Retina (tissue), 1 donor: ENCODE measurements at regions not wholly inside any gene's neighbourhood (a gene's known extent, or its start where the extent isn't known, plus 50 kb on each side); places are given as distances from the start of the nearest gene placed in this dataset.

Experiments used
- DNase-seq: peaks from one replicate; pipeline ENCODE4 v3.0.0-alpha.2; 2016

DNA sequence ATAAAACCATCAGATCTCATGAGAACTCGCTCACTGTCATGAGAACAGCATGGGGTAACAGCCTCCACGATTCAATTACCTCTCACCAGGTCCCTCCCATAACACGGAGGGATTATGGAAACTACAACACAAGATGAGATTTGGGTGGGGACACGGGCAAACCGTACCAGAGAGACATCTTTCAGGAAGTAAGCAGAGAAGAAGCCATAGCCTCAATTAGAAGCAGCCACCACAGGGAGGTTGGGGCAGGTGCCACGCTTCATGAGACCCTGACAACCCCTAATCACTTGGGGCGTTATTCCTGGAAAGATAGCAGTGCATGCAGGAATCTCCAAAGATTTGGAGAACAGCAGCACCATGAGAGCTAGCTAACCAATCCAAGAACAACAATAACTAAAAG, 52.9 kb upstream of the SIRPG start:
- DNase-seq = no peak

DNA sequence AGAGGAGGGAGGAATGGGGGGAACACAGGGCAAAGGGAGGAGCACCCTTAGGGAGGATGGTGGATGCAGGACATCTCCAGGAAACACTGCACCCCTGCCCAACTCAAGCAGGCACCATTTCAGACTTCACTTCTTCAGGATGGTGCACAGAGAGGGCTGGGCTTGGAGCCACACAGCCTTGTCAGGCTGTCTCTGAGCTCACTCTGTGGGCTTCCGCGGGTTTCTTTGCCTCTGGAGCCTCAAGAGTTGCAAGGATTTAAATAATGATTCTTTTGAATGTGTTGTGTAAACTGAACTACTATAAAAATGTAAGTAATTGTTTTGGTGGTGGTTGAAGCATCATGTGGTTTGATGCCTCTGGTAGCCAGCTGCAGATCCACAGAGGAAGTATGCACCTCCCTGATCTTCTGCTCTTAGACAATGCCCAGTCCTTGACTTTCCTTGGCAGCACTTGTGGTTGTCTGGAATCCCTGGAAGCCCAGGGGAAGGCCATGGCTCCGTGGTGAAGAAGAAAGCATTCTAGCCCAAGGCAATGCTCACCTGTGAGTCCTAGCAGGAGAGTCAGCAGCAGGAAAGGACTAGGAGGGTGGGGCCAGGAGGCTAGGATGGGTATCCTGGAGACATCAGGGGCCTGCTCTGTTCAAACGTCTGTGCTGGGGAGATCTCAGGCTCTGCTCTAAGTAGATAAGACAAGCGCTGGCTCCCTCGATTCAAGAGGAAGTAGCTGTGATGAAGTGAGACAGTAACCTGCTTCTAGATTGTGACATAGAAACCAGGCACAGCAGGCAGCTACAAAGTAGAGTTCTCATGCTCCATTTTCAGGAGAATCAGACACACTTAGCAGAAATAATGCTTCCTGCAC, 50.2 kb upstream of the SIRPG start:
- DNase-seq = no peak
